ENCODE measurements at regions not wholly inside any gene's neighbourhood (a gene's known extent, or its start where the extent isn't known, plus 50 kb on each side); places are given as distances from the start of the nearest gene placed in this dataset.

DNA sequence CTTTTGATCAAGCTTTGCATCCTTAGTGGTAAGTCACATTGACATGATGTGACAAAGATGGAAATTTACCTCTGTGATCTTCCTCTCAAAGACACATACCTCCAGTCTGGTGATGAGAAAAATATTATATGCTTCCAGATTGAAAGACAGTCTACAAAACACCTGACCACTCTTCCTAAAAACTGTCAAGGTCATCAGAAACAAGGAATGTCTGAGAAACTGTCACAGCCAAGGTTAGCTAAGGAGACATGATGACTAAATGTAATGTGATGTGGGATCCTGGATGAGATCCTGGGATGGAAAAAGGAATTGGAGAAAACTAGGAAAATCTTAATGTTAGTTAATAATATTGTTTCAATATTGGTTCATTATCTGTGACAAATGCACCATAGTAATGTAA lies 226.6 kb upstream of the ST6GAL2 start:
- Mint-ChIP-seq H3K4me3 (no peak overlapping the region), H3K36me3 (ENCODE audit: low read depth) (no peaks in the 10 kb centered on the region), H3K27ac (no peak overlapping the region), H3K27me3 (ENCODE audit: insufficient read depth, low read depth, poor library complexity) (no peaks in the 10 kb centered on the region), H3K9me3 (no peaks in the 10 kb centered on the region; the same call in 2 of the 3 replicates), H3K4me1 (no peaks in the 10 kb centered on the region)
- Histone ChIP-seq H3K27me3 (ENCODE audit: insufficient read depth) (no peaks in the 10 kb centered on the region), H3K4me3 (no peak overlapping the region), H3K27ac (ENCODE audit: low read depth) (no peak overlapping the region), H3K9me2 (ENCODE audit: insufficient read depth) (no peaks in the 10 kb centered on the region; the same call in 1 of the 2 replicates), H4K20me1 (replicated peaks; ENCODE audit: insufficient read depth) (no peaks in the 10 kb centered on the region), H2AFZ (no peak overlapping the region), H3K4me2 (no peak overlapping the region), H3K4me1 (ENCODE audit: insufficient read depth) (no peaks in the 10 kb centered on the region), H3K36me3 (ENCODE audit: insufficient read depth) (no peaks in the 10 kb centered on the region), H3F3A (replicated peaks; ENCODE audit: low read depth) (no peaks in the 10 kb centered on the region), H3K79me2 (replicated peaks; ENCODE audit: insufficient read depth) (no peaks in the 10 kb centered on the region)
- TF ChIP-seq, protein P1, sequence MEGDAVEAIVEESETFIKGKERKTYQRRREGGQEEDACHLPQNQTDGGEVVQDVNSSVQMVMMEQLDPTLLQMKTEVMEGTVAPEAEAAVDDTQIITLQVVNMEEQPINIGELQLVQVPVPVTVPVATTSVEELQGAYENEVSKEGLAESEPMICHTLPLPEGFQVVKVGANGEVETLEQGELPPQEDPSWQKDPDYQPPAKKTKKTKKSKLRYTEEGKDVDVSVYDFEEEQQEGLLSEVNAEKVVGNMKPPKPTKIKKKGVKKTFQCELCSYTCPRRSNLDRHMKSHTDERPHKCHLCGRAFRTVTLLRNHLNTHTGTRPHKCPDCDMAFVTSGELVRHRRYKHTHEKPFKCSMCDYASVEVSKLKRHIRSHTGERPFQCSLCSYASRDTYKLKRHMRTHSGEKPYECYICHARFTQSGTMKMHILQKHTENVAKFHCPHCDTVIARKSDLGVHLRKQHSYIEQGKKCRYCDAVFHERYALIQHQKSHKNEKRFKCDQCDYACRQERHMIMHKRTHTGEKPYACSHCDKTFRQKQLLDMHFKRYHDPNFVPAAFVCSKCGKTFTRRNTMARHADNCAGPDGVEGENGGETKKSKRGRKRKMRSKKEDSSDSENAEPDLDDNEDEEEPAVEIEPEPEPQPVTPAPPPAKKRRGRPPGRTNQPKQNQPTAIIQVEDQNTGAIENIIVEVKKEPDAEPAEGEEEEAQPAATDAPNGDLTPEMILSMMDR (conservative IDR thresholded peaks at IDR 0.05; ENCODE audit: low read depth in 2 of 2), result no peak
- TF ChIP-seq POLR2AphosphoS5 (IDR thresholded peaks at IDR 0.05; ENCODE audit: low read depth) (no peak), ZNF114 (CRISPR knock-in tag; IDR thresholded peaks at IDR 0.05) (no peak), EZH2 (IDR thresholded peaks at IDR 0.05; ENCODE audit: low read depth, unreplicated experiment) (no peak), ZNF331 (CRISPR knock-in tag; IDR thresholded peaks at IDR 0.05; ENCODE audit: low read depth) (no peak), NANOG (IDR thresholded peaks at IDR 0.05; ENCODE audit: borderline replicate concordance) (no peak), STAT1 (IDR thresholded peaks at IDR 0.05; ENCODE audit: unreplicated experiment) (no peak), EZH2phosphoT487 (IDR thresholded peaks at IDR 0.05; ENCODE audit: unreplicated experiment) (no peak), JUNB (IDR thresholded peaks at IDR 0.05; ENCODE audit: unreplicated experiment) (no peak), CREB1 (CRISPR knock-in tag; IDR thresholded peaks at IDR 0.05; ENCODE audit: low read depth) (no peak)
- TF ChIP-seq, protein P2, sequence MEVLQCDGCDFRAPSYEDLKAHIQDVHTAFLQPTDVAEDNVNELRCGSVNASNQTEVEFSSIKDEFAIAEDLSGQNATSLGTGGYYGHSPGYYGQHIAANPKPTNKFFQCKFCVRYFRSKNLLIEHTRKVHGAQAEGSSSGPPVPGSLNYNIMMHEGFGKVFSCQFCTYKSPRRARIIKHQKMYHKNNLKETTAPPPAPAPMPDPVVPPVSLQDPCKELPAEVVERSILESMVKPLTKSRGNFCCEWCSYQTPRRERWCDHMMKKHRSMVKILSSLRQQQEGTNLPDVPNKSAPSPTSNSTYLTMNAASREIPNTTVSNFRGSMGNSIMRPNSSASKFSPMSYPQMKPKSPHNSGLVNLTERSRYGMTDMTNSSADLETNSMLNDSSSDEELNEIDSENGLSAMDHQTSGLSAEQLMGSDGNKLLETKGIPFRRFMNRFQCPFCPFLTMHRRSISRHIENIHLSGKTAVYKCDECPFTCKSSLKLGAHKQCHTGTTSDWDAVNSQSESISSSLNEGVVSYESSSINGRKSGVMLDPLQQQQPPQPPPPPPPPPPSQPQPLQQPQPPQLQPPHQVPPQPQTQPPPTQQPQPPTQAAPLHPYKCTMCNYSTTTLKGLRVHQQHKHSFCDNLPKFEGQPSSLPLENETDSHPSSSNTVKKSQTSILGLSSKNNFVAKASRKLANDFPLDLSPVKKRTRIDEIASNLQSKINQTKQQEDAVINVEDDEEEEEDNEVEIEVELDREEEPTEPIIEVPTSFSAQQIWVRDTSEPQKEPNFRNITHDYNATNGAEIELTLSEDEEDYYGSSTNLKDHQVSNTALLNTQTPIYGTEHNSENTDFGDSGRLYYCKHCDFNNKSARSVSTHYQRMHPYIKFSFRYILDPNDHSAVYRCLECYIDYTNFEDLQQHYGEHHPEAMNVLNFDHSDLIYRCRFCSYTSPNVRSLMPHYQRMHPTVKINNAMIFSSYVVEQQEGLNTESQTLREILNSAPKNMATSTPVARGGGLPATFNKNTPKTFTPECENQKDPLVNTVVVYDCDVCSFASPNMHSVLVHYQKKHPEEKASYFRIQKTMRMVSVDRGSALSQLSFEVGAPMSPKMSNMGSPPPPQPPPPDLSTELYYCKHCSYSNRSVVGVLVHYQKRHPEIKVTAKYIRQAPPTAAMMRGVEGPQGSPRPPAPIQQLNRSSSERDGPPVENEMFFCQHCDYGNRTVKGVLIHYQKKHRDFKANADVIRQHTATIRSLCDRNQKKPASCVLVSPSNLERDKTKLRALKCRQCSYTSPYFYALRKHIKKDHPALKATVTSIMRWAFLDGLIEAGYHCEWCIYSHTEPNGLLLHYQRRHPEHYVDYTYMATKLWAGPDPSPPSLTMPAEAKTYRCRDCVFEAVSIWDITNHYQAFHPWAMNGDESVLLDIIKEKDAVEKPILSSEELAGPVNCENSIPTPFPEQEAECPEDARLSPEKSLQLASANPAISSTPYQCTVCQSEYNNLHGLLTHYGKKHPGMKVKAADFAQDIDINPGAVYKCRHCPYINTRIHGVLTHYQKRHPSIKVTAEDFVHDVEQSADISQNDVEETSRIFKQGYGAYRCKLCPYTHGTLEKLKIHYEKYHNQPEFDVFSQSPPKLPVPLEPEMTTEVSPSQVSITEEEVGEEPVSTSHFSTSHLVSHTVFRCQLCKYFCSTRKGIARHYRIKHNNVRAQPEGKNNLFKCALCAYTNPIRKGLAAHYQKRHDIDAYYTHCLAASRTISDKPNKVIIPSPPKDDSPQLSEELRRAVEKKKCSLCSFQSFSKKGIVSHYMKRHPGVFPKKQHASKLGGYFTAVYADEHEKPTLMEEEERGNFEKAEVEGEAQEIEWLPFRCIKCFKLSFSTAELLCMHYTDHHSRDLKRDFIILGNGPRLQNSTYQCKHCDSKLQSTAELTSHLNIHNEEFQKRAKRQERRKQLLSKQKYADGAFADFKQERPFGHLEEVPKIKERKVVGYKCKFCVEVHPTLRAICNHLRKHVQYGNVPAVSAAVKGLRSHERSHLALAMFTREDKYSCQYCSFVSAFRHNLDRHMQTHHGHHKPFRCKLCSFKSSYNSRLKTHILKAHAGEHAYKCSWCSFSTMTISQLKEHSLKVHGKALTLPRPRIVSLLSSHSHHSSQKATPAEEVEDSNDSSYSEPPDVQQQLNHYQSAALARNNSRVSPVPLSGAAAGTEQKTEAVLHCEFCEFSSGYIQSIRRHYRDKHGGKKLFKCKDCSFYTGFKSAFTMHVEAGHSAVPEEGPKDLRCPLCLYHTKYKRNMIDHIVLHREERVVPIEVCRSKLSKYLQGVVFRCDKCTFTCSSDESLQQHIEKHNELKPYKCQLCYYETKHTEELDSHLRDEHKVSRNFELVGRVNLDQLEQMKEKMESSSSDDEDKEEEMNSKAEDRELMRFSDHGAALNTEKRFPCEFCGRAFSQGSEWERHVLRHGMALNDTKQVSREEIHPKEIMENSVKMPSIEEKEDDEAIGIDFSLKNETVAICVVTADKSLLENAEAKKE (CRISPR knock-in tag; IDR thresholded peaks at IDR 0.05), result no peak
- TF ChIP-seq, protein P3, sequence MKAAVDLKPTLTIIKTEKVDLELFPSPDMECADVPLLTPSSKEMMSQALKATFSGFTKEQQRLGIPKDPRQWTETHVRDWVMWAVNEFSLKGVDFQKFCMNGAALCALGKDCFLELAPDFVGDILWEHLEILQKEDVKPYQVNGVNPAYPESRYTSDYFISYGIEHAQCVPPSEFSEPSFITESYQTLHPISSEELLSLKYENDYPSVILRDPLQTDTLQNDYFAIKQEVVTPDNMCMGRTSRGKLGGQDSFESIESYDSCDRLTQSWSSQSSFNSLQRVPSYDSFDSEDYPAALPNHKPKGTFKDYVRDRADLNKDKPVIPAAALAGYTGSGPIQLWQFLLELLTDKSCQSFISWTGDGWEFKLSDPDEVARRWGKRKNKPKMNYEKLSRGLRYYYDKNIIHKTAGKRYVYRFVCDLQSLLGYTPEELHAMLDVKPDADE (IDR thresholded peaks at IDR 0.05), result no peak
- TF ChIP-seq, protein P4, sequence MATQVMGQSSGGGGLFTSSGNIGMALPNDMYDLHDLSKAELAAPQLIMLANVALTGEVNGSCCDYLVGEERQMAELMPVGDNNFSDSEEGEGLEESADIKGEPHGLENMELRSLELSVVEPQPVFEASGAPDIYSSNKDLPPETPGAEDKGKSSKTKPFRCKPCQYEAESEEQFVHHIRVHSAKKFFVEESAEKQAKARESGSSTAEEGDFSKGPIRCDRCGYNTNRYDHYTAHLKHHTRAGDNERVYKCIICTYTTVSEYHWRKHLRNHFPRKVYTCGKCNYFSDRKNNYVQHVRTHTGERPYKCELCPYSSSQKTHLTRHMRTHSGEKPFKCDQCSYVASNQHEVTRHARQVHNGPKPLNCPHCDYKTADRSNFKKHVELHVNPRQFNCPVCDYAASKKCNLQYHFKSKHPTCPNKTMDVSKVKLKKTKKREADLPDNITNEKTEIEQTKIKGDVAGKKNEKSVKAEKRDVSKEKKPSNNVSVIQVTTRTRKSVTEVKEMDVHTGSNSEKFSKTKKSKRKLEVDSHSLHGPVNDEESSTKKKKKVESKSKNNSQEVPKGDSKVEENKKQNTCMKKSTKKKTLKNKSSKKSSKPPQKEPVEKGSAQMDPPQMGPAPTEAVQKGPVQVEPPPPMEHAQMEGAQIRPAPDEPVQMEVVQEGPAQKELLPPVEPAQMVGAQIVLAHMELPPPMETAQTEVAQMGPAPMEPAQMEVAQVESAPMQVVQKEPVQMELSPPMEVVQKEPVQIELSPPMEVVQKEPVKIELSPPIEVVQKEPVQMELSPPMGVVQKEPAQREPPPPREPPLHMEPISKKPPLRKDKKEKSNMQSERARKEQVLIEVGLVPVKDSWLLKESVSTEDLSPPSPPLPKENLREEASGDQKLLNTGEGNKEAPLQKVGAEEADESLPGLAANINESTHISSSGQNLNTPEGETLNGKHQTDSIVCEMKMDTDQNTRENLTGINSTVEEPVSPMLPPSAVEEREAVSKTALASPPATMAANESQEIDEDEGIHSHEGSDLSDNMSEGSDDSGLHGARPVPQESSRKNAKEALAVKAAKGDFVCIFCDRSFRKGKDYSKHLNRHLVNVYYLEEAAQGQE (IDR thresholded peaks at IDR 0.05; ENCODE audit: unreplicated experiment), result no peak
- ATAC-seq (no peak), DNase-seq (ENCODE audit: low spot score) (no peak)
